GM23338 (cell line): ENCODE measurements at regions not wholly inside any gene's neighbourhood (a gene's known extent, or its start where the extent isn't known, plus 50 kb on each side); places are given as distances from the start of the nearest gene placed in this dataset.

Experiments used
- ATAC-seq: fragments of 200-7000 bp; cut with Tn5 transposase; 3 replicates; pipeline ENCODE4 v1.9.1; 2020
- DNase-seq: peaks from one replicate; pipeline ENCODE4 v3.0.0-alpha.2; 2015; ENCODE audit warnings: low spot score
- H2AFZ ChIP-seq: fragments of 200-600 bp; sonication (generic); 2 replicates; pipeline ENCODE4 v1.8.0; 2016; ENCODE audit warnings: antibody characterized with exemption, mild to moderate bottlenecking, moderate library complexity
- H3F3A ChIP-seq: fragments of 200-600 bp; sonication (generic); replicated peaks from 2 replicates; pipeline ENCODE4 v1.8.0; 2017; ENCODE audit warnings: antibody characterized with exemption, mixed run types, low read depth
- H3K27ac ChIP-seq: fragments of 200-600 bp; sonication (generic); 2 replicates; pipeline ENCODE4 v1.6.1; 2016; ENCODE audit warnings: low read depth
- H3K27me3 ChIP-seq: fragments of 200-600 bp; sonication (generic); 2 replicates; pipeline ENCODE4 v1.8.0; 2016; ENCODE audit warnings: mild to moderate bottlenecking, mixed run types, moderate library complexity; ENCODE audit not compliant: insufficient read depth
- H3K36me3 ChIP-seq: fragments of 200-600 bp; sonication (generic); 2 replicates; pipeline ENCODE4 v1.8.0; 2016; ENCODE audit warnings: mild to moderate bottlenecking; ENCODE audit not compliant: insufficient read depth
- H3K4me1 ChIP-seq: fragments of 200-600 bp; sonication (generic); 2 replicates; pipeline ENCODE4 v1.8.0; 2016; ENCODE audit warnings: mild to moderate bottlenecking, moderate library complexity; ENCODE audit not compliant: insufficient read depth
- H3K4me2 ChIP-seq: fragments of 200-600 bp; sonication (generic); 2 replicates; pipeline ENCODE4 v1.7.1; 2017; ENCODE audit warnings: mixed run types
- H3K4me3 ChIP-seq: fragments of 200-600 bp; sonication (generic); 2 replicates; pipeline ENCODE4 v1.6.1; 2016; ENCODE audit warnings: mixed run types
- H3K79me2 ChIP-seq: fragments of 200-600 bp; sonication (generic); replicated peaks from 2 replicates; pipeline ENCODE4 v1.8.0; 2017; ENCODE audit warnings: mild to moderate bottlenecking; ENCODE audit not compliant: insufficient read depth
- H3K9me2 ChIP-seq: fragments of 200-600 bp; sonication (generic); 2 replicates; pipeline ENCODE4 v1.8.0; 2017; ENCODE audit not compliant: insufficient read depth
- H4K20me1 ChIP-seq: fragments of 200-600 bp; sonication (generic); replicated peaks from 2 replicates; pipeline ENCODE4 v1.8.0; 2017; ENCODE audit warnings: mild to moderate bottlenecking; ENCODE audit not compliant: insufficient read depth
- H3K27ac Mint-ChIP-seq: 2 replicates; pipeline ENCODE4 v1.8.0; 2020; ENCODE audit warnings: inconsistent platforms, mild to moderate bottlenecking, moderate library complexity, mixed read lengths
- H3K27me3 Mint-ChIP-seq: 3 replicates; pipeline ENCODE4 v1.8.0; 2022; ENCODE audit warnings: low read depth, mild to moderate bottlenecking, moderate library complexity, mixed read lengths, inconsistent platforms; ENCODE audit not compliant: insufficient read depth, poor library complexity
- H3K36me3 Mint-ChIP-seq: 3 replicates; pipeline ENCODE4 v1.8.0; 2021; ENCODE audit warnings: low read depth, mild to moderate bottlenecking, inconsistent platforms, moderate library complexity, mixed read lengths
- H3K4me1 Mint-ChIP-seq: 3 replicates; pipeline ENCODE4 v1.8.0; 2020; ENCODE audit warnings: mild to moderate bottlenecking, inconsistent platforms, mixed read lengths
- H3K4me3 Mint-ChIP-seq: 3 replicates; pipeline ENCODE4 v1.8.0; 2021; ENCODE audit warnings: moderate library complexity, mild to moderate bottlenecking, inconsistent platforms, mixed read lengths
- H3K9me3 Mint-ChIP-seq: 3 replicates; pipeline ENCODE4 v1.8.0; 2020; ENCODE audit warnings: moderate library complexity, mild to moderate bottlenecking, inconsistent platforms, mixed read lengths
- ETS1 ChIP-seq: IDR thresholded peaks from 2 replicates; pipeline ENCODE4 v1.6.1; 2016; ENCODE audit warnings: antibody characterized with exemption
- EZH2phosphoT487 ChIP-seq: fragments of 200-600 bp; sonication (generic); IDR thresholded peaks from one replicate; pipeline ENCODE4 v1.8.1; 2018; ENCODE audit warnings: antibody characterized with exemption; ENCODE audit not compliant: unreplicated experiment
- POLR2AphosphoS5 ChIP-seq: IDR thresholded peaks from 2 replicates; pipeline ENCODE4 v1.6.1; 2016; ENCODE audit warnings: antibody characterized with exemption, low read depth
- REST ChIP-seq: IDR thresholded peaks from one replicate; pipeline ENCODE4 v1.6.1; 2018; ENCODE audit warnings: antibody characterized with exemption; ENCODE audit not compliant: unreplicated experiment
- ZNF462 ChIP-seq: fragments of 250-450 bp; sonication (Bioruptor Pico); IDR thresholded peaks from 2 replicates; pipeline ENCODE4 v1.5.0; 2020; ENCODE audit warnings: mild to moderate bottlenecking, moderate library complexity

GRCh38 chr1:82511441-82511840 is 710.7 kb downstream of the ADGRL2 start (continued):
- TF ChIP-seq ZNF462 (CRISPR knock-in tag) (no peak), REST (no peak)

- no peaks in the 10 kb centered on the region for H3K36me3 ChIP-seq
- no peaks in the 10 kb centered on the region for H3K9me3 Mint-ChIP-seq
- H3K4me3 Mint-ChIP-seq, result no peak overlapping the region
- no peak overlapping the region for H3K4me2 ChIP-seq
- no peaks in the 10 kb centered on the region for H3K9me2 ChIP-seq
- no peak overlapping the region for H3K27ac Mint-ChIP-seq
- no peaks in the 10 kb centered on the region for H4K20me1 ChIP-seq
- H3K36me3 Mint-ChIP-seq, result no peaks in the 10 kb centered on the region
- no peak overlapping the region for H3K27ac ChIP-seq
- H3K4me1 ChIP-seq, result no peaks in the 10 kb centered on the region
- no peaks in the 10 kb centered on the region for H3K27me3 ChIP-seq
- H3K79me2 ChIP-seq, result no peaks in the 10 kb centered on the region
- no peaks in the 10 kb centered on the region for H3K27me3 Mint-ChIP-seq
- DNase-seq (no peak), ATAC-seq (no peak)
- H3F3A ChIP-seq, result no peaks in the 10 kb centered on the region
- H3K4me3 ChIP-seq, result no peak overlapping the region
- H2AFZ ChIP-seq, result no peak overlapping the region
- no peaks in the 10 kb centered on the region for H3K4me1 Mint-ChIP-seq
- TF ChIP-seq ETS1 (no peak), REST (no peak), EZH2phosphoT487 (no peak), POLR2AphosphoS5 (no peak)
Observed at GRCh38 chr1:82510431-82510830, 709.7 kb downstream of the ADGRL2 start.
